ENCODE measurements at regions not wholly inside any gene's neighbourhood (a gene's known extent, or its start where the extent isn't known, plus 50 kb on each side); places are given as distances from the start of the nearest gene placed in this dataset.

DNA sequence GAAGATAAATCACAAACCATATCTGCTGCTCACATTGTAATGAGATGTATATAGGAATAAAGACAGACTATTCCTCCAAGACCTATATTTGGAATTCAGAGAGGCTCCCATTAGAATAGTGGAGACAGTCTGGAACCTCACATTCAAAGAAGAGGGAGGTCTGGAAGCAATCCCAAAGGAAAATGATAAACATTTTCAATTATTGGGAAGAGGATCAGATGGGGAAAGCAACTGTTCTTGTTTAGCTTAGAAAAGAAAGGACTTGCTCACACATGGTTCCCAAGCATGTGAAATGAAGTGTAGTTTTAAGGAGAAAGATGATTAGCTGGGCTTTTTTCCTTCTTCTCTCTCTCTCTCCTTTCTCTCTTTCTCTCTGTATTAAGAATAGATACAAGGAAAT is 193.0 kb upstream of the LMNTD1 start:
- TF ChIP-seq, protein P1, sequence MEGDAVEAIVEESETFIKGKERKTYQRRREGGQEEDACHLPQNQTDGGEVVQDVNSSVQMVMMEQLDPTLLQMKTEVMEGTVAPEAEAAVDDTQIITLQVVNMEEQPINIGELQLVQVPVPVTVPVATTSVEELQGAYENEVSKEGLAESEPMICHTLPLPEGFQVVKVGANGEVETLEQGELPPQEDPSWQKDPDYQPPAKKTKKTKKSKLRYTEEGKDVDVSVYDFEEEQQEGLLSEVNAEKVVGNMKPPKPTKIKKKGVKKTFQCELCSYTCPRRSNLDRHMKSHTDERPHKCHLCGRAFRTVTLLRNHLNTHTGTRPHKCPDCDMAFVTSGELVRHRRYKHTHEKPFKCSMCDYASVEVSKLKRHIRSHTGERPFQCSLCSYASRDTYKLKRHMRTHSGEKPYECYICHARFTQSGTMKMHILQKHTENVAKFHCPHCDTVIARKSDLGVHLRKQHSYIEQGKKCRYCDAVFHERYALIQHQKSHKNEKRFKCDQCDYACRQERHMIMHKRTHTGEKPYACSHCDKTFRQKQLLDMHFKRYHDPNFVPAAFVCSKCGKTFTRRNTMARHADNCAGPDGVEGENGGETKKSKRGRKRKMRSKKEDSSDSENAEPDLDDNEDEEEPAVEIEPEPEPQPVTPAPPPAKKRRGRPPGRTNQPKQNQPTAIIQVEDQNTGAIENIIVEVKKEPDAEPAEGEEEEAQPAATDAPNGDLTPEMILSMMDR (IDR thresholded peaks at IDR 0.05), result no peak
- no peak for TF ChIP-seq EP300 (IDR thresholded peaks at IDR 0.05)

Data from esophagus muscularis mucosa (tissue), 3 donors.